ENCODE measurements at regions not wholly inside any gene's neighbourhood (a gene's known extent, or its start where the extent isn't known, plus 50 kb on each side); places are given as distances from the start of the nearest gene placed in this dataset.

DNA sequence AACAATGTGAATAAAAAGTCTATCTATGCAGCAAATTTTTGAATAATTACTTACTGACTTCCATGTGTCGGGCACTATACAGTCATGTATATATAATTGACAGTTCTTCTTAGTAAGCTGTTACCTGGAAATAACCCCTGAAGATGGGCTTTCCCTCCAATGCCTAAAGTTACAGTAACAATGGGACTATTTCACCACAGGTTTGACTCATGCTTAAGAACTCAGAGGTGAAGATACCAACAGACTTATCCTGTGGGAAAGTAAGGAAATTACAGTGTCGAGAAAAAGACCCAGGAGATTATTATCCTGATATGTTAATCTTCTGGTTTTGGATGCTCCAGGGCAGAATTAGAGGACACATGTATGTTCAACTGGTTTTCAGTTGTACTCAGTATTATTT, 601.5 kb upstream of the SOX9 start:
- peaks cover 14% of the 10 kb centered on the region for H3K9me3 Mint-ChIP-seq
- no peak overlapping the region for H3K4me3 Mint-ChIP-seq
- H3K27ac Mint-ChIP-seq = no peak overlapping the region
- ChIA-PET CTCF (no interaction called here), POLR2A (no interaction called here)
- no peaks in the 10 kb centered on the region for H3K4me1 Mint-ChIP-seq
- no peaks in the 10 kb centered on the region for H3K27me3 Mint-ChIP-seq
- H3K36me3 Mint-ChIP-seq (ENCODE audit: low read depth) = no peaks in the 10 kb centered on the region
- no peak for DNase-seq

DNA sequence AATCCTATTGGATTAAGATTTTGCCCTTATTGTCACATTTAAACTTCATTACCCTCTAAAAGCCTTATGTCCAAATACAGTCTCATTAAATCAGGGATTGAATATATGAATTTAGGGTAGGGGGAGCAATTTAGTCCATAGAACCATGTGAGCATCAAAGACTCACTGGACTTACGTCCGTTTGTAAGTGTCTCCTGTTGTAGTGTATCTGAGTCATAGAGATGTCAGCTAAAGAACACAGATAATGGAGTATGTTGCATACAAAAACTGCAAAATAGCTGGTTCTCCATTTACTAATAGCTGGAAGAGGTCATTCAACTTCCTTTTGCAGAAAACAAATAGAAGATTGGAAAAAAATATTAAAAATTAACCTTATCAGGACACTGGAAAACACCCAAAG, 599.1 kb upstream of the SOX9 start:
- Mint-ChIP-seq H3K36me3 (ENCODE audit: low read depth) (no peaks in the 10 kb centered on the region), H3K4me3 (no peak overlapping the region), H3K9me3 (peaks cover 8% of the 10 kb centered on the region), H3K4me1 (no peaks in the 10 kb centered on the region), H3K27ac (no peak overlapping the region), H3K27me3 (no peaks in the 10 kb centered on the region)
- POLR2A ChIA-PET = no interaction called here
- CTCF ChIA-PET = no interaction called here
- no peak for DNase-seq

DNA sequence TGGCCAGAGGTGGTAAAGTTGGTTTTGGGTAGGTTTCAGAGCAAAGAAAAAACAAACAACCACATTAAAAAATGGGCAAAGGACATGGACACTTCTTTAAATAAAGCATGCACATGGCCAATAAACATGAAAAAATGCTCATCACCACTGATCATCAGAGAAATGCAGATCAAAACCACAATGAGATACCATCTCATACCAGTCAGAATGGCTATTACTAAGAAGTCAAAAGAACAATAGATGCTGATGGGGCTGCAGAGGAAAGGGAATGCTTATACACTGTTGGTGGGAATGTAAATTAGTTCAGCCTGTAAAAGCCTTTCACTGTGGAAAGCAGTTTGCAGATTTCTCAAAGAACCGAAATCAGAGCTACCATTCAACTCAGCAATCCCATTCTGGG, 598.4 kb upstream of the SOX9 start:
- POLR2A ChIA-PET = no interaction called here
- no peak overlapping the region for H3K4me3 Mint-ChIP-seq
- peaks cover 8% of the 10 kb centered on the region for H3K9me3 Mint-ChIP-seq
- H3K27ac Mint-ChIP-seq = no peak overlapping the region
- DNase-seq = no peak
- H3K27me3 Mint-ChIP-seq = no peaks in the 10 kb centered on the region
- no peaks in the 10 kb centered on the region for H3K36me3 Mint-ChIP-seq (ENCODE audit: low read depth)
- CTCF ChIA-PET = no interaction called here
- no peaks in the 10 kb centered on the region for H3K4me1 Mint-ChIP-seq

DNA sequence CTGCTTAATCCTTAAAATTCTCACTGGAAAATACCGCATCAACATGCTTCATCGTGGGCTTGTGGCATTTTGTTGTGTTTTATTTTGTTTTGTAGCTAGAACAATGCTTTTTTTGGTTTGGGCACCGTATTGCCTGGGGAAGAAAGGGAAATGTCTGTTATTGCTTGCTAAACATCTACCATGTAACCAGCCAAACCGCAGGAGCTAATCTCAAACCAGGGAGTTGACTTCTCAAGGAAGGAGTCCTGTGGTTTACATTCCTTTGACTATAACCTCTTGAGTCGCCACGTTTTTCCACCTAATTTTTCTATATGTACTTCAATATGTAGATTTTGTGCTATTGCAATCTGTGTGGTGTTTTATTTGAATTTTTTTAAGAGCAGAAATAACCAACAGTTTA, 593.5 kb upstream of the SOX9 start:
- no peak overlapping the region for H3K4me3 Mint-ChIP-seq
- H3K4me1 Mint-ChIP-seq = no peaks in the 10 kb centered on the region
- POLR2A ChIA-PET = no interaction called here
- no peaks in the 10 kb centered on the region for H3K36me3 Mint-ChIP-seq (ENCODE audit: low read depth)
- CTCF ChIA-PET = interaction anchor here (0.7 kb wide), 2 partner anchors 32 to 1577 kb away, joined by 3 read pairs; no protein-coding TSS in a partner anchor
- DNase-seq = no peak
- H3K27me3 Mint-ChIP-seq = no peaks in the 10 kb centered on the region
- H3K27ac Mint-ChIP-seq = no peak overlapping the region
- H3K9me3 Mint-ChIP-seq = peaks cover 6% of the 10 kb centered on the region

DNA sequence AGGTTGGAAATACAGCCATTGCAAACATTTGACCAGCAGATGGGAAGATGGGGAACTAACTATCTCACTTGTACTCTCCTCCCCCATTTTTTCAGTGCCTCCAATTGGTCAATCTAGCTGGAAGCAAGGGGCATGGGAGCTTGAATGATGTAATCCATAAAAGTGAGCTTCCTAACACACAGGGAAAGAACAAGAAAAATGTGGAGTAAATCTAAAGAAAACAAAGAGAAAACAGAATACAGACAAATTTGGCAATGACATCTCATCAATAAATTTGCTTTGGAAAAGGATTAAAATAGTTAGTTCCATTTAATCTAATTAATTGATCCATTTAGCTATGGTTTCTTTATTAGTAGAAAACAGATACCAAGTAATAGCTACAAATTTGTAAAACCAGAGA, 592.6 kb upstream of the SOX9 start:
- H3K27me3 Mint-ChIP-seq = no peaks in the 10 kb centered on the region
- H3K4me1 Mint-ChIP-seq = no peaks in the 10 kb centered on the region
- peaks cover 9% of the 10 kb centered on the region for H3K9me3 Mint-ChIP-seq
- no peaks in the 10 kb centered on the region for H3K36me3 Mint-ChIP-seq (ENCODE audit: low read depth)
- H3K27ac Mint-ChIP-seq = no peak overlapping the region
- POLR2A ChIA-PET = no interaction called here
- no peak for DNase-seq
- CTCF ChIA-PET = no interaction called here
- H3K4me3 Mint-ChIP-seq = no peak overlapping the region

DNA sequence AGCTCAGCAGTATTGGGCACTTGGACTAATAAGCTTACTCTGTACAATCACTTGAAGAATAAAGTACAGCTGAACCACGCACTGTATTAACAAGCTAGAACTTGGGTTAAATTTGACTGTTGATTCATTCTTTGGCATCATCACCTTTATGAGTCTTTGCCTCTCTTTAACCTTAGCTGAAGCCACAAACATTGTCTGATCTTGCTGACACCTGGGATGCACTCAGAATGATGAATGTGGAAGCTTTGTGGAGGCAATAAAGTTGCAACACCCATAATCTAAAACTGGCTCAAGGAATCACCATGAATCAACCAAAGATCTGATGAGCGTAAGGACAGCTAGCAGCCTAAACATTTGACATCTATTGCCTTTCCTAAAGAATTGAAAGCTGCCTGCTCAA, 590.6 kb upstream of the SOX9 start:
- ChIA-PET CTCF (interaction anchor here (0.5 kb wide), 1 partner anchor 807 kb away, joined by 3 read pairs; no protein-coding TSS in a partner anchor), POLR2A (no interaction called here)

DNA sequence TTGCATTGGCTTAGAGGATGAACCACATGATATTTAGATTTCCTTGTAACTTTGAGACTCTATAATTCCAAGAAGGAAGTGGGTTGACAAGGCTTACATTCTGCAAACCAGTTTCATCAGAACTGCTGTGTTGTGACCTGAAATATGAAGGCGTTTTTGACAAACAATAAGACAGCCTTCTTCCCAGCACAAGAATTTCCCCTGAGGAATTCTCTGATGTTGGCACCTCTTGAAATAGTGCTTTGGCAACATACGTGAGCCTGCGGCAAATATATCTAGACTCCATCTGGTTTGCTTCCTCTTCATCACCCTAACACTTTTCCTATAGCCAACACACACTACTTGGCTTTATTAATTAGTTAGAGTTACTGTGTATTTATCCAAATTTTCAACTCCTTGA, 585.5 kb upstream of the SOX9 start:
- Mint-ChIP-seq H3K4me1 (no peaks in the 10 kb centered on the region), H3K4me3 (no peak overlapping the region), H3K9me3 (peaks cover 5% of the 10 kb centered on the region), H3K36me3 (ENCODE audit: low read depth) (no peaks in the 10 kb centered on the region), H3K27ac (no peak overlapping the region), H3K27me3 (no peaks in the 10 kb centered on the region)
- ChIA-PET POLR2A (no interaction called here), CTCF (no interaction called here)
- DNase-seq = no peak

More for the DNA sequence above, 590.6 kb upstream of the SOX9 start:
- Mint-ChIP-seq H3K4me3 (no peak overlapping the region), H3K27me3 (no peaks in the 10 kb centered on the region), H3K36me3 (ENCODE audit: low read depth) (no peaks in the 10 kb centered on the region), H3K4me1 (no peaks in the 10 kb centered on the region), H3K27ac (no peak overlapping the region), H3K9me3 (peaks cover 5% of the 10 kb centered on the region)
- no peak for DNase-seq

DNA sequence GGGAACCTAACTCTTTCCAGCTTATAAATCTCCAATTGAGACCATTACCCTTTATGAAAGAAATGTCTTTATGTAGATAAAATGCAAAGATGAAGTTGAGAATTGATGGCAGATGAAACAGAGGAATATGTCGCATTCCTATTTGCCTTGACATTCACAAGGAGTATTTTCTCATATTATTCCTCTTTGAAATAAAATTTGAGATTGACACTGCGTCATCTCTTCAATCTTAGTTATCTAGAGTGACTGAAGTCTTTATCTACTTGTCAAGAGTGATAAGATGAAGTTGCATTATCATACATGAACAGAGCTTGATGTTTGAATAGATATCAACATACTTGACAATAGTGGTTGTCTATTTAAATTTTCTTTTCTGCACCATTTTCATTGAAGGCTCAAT, 574.4 kb upstream of the SOX9 start:
- Mint-ChIP-seq H3K4me3 (no peak overlapping the region), H3K9me3 (peaks cover 6% of the 10 kb centered on the region), H3K27ac (no peak overlapping the region), H3K27me3 (no peaks in the 10 kb centered on the region), H3K36me3 (ENCODE audit: low read depth) (no peaks in the 10 kb centered on the region), H3K4me1 (no peaks in the 10 kb centered on the region)
- ChIA-PET POLR2A (no interaction called here), CTCF (no interaction called here)
- no peak for DNase-seq

DNA sequence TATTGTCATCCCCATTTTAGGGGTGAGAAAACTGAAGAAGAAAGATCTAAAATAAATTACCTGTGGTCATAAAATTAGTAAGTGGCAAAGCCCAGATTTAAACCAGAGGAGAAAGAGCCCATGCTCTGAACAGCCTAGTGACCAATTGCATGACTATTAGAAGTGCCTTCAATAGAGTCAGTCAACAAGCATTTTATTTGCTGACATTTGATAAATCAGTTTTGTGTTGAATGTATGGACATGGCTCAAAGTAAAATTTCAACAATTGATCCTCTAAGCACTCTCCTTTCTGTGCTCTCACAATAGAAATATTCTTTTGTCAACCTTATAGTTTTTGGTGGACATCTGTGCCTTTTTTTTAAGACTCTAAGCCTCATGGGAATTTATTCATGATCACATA, 572.9 kb upstream of the SOX9 start:
- Mint-ChIP-seq H3K4me3 (no peak overlapping the region), H3K9me3 (peaks cover 7% of the 10 kb centered on the region), H3K27me3 (no peaks in the 10 kb centered on the region), H3K4me1 (no peaks in the 10 kb centered on the region), H3K36me3 (ENCODE audit: low read depth) (no peaks in the 10 kb centered on the region), H3K27ac (no peak overlapping the region)
- ChIA-PET CTCF (no interaction called here), POLR2A (no interaction called here)
- DNase-seq = no peak

DNA sequence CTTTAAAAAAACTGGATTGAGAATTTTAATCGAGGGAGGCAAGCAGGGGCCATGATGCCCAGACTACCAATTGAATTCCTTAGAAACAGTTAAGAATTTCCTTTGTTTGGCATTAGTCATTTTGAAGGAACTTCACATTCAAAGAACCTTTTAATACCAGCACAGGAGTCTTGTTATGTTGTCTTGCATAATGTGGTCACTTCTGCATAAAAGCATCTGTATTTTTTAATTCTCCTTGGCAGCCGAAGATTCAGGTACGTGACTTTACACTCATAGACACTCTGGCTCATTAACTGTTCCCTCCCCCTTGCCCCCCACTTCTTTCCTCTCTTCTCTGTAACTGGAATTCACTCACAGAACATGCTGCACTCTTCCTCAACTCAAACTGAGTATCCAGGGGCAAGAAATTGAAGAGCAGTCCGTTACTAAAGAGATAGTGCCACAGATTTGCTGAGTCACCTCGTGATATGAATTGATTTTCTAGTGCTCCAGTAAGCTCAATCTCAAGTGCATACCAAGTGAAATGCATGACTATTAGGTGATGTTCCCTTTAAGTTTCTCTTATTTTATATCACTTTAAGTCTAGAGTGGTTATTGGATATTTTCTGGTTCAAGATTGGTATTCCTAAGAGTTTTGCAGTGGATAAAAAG, 572.2 kb upstream of the SOX9 start:
- Mint-ChIP-seq H3K4me3 (no peak overlapping the region), H3K27ac (no peak overlapping the region), H3K4me1 (no peaks in the 10 kb centered on the region), H3K9me3 (peaks cover 11% of the 10 kb centered on the region), H3K36me3 (ENCODE audit: low read depth) (no peaks in the 10 kb centered on the region), H3K27me3 (no peaks in the 10 kb centered on the region)
- POLR2A ChIA-PET = no interaction called here
- CTCF ChIA-PET = no interaction called here
- no peak for DNase-seq

DNA sequence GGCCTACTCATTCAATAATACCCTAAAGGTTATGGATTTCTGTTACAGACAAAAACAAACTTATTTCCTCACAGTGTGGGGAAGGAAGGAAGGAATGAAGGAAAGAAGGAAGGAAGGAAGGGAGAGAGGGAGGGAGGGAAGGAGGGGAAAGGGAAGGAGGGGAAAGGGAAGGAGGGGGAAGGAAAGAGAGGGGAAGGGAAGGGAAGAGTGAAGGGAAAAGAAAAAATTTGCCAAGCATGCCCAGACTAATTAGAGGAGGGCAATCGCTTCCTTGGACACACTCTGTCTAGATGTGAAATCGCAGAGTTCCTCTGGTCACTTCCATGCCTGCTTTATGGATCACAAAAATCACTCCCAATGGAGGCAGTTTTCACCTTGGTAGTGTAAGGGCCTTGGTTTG, 570.1 kb upstream of the SOX9 start:
- Mint-ChIP-seq H3K4me1 (no peaks in the 10 kb centered on the region), H3K36me3 (ENCODE audit: low read depth) (no peaks in the 10 kb centered on the region), H3K9me3 (peaks cover 13% of the 10 kb centered on the region), H3K27me3 (no peaks in the 10 kb centered on the region), H3K4me3 (no peak overlapping the region), H3K27ac (no peak overlapping the region)
- no peak for DNase-seq
- CTCF ChIA-PET = interaction anchor here (0.9 kb wide), 1 partner anchor 252 kb away, joined by 3 read pairs; no protein-coding TSS in a partner anchor
- POLR2A ChIA-PET = no interaction called here

DNA sequence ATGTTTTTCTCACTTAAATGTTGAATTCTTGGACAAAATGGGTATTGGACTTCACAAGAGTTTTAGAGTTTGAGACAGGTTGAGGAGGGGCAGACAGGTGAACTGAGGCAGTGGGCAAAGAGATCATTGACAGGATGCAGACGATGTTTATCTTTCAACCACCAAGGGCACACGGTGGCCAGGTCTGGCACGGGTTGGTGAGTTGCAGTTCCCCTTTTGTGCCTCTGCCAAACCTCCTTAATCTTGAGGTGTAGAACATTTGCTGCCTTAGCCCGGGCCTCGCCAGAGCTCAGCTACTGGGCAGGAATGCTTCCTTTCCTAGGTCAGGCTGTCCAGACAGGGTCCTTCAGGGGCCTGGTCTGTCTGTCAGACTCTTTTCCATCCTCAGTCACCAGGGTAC, 567.4 kb upstream of the SOX9 start:
- Mint-ChIP-seq H3K4me1 (no peaks in the 10 kb centered on the region), H3K36me3 (ENCODE audit: low read depth) (no peaks in the 10 kb centered on the region), H3K4me3 (no peak overlapping the region), H3K9me3 (peaks cover 16% of the 10 kb centered on the region), H3K27me3 (no peaks in the 10 kb centered on the region), H3K27ac (no peak overlapping the region)
- ChIA-PET POLR2A (no interaction called here), CTCF (no interaction called here)
- DNase-seq = no peak

DNA sequence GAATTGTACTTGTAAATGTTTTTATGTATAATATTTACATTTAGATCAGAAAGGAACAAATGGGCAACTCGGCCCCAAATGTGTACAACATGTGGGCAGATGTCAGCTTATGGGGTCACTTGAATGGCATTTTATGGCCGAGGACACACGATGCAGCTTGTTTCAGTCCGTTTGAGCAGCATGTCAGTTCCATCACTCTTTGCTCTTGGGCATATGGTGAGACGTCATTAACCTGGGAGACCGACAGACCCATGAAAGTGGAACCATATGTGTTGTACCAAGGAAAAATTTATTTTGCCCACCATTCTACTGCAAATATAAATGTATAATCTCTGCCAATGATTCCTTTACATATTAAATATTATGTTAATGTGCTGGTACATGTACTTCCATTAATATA, 561.9 kb upstream of the SOX9 start:
- CTCF ChIA-PET = no interaction called here
- Mint-ChIP-seq H3K27ac (no peak overlapping the region), H3K9me3 (peaks cover 9% of the 10 kb centered on the region), H3K36me3 (ENCODE audit: low read depth) (no peaks in the 10 kb centered on the region), H3K4me3 (no peak overlapping the region), H3K27me3 (no peaks in the 10 kb centered on the region), H3K4me1 (no peaks in the 10 kb centered on the region)
- POLR2A ChIA-PET = no interaction called here
- DNase-seq = no peak

DNA sequence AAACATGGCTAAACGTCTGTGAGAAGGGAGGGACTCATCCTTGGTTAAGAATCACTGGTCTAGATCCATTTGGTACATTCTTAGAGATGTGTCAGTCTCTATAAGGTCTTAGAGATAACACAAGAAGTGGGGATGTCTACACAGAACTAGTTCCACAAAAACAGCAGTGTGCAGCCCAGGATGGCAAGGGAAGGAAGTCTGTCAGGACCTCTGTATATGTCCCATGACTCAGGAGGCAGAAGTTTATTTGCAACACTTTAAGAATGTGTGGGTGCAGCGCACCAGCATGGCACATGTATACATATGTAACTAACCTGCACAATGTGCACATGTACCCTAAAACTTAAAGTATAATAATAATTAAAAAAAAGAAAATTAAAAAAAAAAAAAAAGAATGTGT, 548.5 kb upstream of the SOX9 start:
- Mint-ChIP-seq H3K27ac (no peak overlapping the region), H3K9me3 (peaks cover 4% of the 10 kb centered on the region), H3K4me3 (no peak overlapping the region), H3K27me3 (no peaks in the 10 kb centered on the region), H3K36me3 (ENCODE audit: low read depth) (no peaks in the 10 kb centered on the region), H3K4me1 (no peaks in the 10 kb centered on the region)
- no peak for DNase-seq
- POLR2A ChIA-PET = no interaction called here
- CTCF ChIA-PET = no interaction called here
